C4-2B (cell line): ENCODE measurements at regions not wholly inside any gene's neighbourhood (a gene's known extent, or its start where the extent isn't known, plus 50 kb on each side); places are given as distances from the start of the nearest gene placed in this dataset.

Source experiments
- ZFX ChIP-seq: fragments of 450-650 bp; IDR thresholded peaks from 2 replicates; pipeline ENCODE4 v1.6.1; 2017
- TF ChIP-seq, protein P1 (sequence below): fragments of 450-650 bp; conservative IDR thresholded peaks from 2 replicates; pipeline ENCODE4 v1.5.1; 2017; ENCODE audit warnings: mild to moderate bottlenecking

DNA sequence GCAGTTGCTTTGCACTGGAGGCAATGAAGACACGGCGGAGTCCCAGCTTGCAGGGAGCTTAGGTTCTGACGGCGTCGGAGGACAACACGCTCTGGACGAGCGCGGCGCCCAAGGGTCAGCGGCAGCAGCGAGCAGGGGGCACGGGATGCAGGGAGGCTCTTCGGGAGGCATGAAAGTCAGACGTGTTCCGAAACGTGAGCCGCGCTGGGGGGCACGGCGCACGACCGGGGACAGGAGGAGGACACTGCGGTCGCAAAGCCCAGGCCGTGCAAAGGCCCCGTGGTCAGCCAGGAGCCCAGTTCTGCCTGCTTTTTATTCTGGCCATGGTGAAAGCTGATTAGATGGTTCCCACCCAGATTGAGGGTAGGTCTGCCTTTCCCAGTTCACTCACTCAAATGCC lies 294.6 kb downstream of the SNAPC1 start:
- TF ChIP-seq, protein P1, sequence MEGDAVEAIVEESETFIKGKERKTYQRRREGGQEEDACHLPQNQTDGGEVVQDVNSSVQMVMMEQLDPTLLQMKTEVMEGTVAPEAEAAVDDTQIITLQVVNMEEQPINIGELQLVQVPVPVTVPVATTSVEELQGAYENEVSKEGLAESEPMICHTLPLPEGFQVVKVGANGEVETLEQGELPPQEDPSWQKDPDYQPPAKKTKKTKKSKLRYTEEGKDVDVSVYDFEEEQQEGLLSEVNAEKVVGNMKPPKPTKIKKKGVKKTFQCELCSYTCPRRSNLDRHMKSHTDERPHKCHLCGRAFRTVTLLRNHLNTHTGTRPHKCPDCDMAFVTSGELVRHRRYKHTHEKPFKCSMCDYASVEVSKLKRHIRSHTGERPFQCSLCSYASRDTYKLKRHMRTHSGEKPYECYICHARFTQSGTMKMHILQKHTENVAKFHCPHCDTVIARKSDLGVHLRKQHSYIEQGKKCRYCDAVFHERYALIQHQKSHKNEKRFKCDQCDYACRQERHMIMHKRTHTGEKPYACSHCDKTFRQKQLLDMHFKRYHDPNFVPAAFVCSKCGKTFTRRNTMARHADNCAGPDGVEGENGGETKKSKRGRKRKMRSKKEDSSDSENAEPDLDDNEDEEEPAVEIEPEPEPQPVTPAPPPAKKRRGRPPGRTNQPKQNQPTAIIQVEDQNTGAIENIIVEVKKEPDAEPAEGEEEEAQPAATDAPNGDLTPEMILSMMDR = no peak
- no peak for TF ChIP-seq ZFX
